Skeletal muscle cell (primary cell): ENCODE measurements at regions not wholly inside any gene's neighbourhood (a gene's known extent, or its start where the extent isn't known, plus 50 kb on each side); places are given as distances from the start of the nearest gene placed in this dataset.
"Not testable (repeated sequence)": the region's sequence is repeated elsewhere in the genome, so short reads cannot be mapped to it uniquely, and the experiment has no call there.

Experiments used
- DNase-seq: peaks from one replicate; pipeline ENCODE4 v3.0.0-alpha.2; 2010; ENCODE audit warnings: low read depth
- H3K4me3 ChIP-seq: 2 replicates; pipeline ENCODE4 v1.5.1; 2011; ENCODE audit warnings: low read depth, mild to moderate bottlenecking, control low read depth, low read length, moderate library complexity

DNA sequence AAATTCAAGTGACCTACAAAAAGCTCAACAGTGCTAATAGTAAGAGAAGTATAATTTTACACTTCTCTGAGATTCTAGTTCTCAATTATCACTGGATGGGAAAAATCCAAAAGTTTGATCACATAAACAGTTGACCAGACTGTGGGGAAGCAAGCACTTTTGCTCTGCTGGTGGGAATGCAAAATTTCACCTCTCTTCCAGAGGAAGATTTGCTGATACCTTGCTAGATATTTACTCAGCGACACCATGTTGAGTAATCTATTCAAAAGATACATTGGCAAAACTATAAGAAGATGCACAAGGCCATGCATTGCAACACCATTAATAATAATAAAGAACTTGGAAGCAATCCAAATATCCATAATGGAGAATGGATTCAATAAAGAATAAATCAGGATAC, 204.4 kb downstream of the MREG start:
- no peak overlapping the region for H3K4me3 ChIP-seq
- no peak for DNase-seq

DNA sequence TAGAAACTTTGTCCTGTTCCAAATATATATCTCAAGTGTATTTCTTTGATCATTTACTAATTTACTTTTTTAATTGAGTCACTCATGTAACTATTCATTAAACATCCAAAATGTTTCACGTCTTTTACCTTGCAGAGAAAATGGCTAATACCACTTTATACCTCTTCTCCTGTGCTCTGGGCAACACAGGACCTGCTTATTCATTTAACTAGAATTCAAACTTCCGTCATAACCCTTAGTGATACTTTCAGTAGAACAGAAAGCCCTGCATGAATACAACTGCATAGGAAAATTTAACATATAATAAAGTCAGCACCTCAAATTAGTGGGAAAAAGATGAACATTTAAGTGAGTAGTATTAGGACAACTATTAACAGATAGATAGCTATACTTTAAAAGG, 205.2 kb downstream of the MREG start:
- DNase-seq: no peak
- no peak overlapping the region for H3K4me3 ChIP-seq

DNA sequence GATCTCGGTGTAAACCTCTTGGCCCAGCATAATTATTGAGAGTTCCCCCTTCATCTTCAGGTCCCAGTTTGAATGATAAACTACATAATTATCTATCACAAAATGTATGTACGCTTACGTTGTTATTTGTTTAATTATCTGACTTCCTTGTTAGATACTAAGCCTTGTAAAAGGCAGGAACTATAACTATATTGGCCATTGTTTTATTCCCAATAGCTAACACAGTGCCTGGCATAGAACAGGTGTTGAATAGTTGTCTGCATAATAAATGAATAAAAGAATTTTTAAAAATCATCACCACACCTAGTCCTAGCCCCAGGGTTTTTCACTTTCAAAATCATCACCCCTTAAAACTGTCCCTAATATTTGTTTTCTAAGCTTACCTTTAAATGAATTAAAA, 207.9 kb downstream of the MREG start:
- DNase-seq: no peak
- H3K4me3 ChIP-seq: no peak overlapping the region

DNA sequence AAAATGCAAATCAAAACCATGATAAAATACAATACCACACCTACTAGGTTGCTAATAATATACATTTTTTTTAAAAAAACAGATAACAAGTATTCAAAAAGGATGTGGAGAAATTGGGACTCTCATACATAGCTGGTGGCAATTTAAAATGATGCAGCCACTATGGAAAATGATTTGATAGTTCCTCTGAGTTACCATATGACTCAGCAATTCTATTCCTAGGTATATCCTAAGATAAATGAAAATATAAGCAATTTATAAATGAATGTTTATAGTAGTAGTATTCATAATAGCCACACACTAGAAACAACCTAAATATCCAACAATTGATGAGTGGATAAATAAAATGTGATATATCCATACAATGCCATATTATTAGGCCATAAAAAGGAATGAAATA, 210.2 kb downstream of the MREG start:
- DNase-seq: no peak
- H3K4me3 ChIP-seq: no peak overlapping the region

DNA sequence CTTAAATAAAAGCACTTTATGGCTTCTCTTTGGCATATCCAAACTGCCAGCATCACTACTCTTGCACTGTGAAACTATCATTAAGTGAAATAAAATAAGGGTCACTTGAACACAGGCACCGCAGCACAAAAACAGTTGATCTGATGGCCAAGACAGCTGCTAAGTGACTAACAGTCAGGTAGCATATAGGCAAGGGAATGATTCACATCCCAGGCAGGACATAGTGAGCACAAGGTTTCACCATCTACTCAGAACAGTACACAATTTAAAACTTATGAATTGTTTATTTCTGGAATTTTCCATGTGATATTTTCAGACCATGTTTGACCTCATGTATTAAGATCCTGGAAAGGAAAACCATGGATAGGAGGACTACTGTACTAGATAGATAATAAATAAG, 214.2 kb downstream of the MREG start:
- no peak for DNase-seq
- no peak overlapping the region for H3K4me3 ChIP-seq

DNA sequence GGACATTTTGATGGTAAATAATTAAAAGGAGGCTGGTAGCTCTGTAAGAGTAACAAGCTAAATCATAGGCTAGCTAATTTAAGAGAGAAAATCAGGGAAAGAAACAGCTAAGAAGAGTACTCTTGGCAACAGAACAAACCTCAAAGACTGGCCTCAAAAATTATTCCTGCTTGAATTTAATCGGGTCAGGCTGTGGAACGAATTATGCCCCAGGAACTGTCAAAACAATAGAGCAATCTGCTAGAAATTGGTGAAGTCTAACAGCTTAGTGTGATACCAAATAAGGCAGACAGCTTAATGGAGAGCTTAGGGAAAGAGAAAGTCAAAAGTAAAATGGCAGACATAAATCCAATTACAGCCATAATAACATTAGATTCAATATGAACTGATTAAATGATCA, 215.7 kb downstream of the MREG start:
- no peak for DNase-seq
- H3K4me3 ChIP-seq: no peak overlapping the region

DNA sequence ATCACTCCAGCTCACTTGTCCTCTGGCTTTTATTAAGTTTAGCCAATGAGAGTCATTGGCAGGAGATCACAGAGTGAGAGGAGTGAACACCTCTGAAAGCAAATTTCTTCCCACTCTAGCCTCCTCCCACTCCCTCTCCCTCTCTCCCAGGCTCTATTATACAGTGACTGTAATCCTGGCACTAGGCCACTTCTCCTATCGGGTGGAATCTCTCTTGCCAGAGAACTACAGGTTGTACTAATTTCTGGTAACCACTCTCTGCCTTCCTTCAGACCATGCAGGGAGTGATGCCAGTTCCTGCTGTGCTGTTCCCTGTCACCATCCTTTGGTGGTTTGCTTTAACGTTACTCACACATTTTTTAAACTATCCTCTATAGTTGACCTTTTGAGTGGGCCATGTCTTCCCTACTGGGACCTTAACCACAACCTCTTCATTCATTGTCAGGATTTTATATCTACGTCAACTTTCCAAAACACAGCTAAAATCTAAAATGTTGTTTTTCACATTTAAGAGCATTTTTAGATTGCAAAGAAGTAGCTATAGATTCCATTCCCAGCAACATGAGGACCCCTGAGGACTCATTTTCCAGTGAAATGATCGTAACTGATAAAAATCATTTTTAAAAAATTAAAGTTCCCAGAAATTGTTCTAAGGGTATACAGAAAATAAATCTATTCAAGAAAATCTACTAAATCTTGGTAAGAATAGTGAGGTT, 217.1 kb downstream of the MREG start:
- H3K4me3 ChIP-seq: no peak overlapping the region
- DNase-seq: no peak

DNA sequence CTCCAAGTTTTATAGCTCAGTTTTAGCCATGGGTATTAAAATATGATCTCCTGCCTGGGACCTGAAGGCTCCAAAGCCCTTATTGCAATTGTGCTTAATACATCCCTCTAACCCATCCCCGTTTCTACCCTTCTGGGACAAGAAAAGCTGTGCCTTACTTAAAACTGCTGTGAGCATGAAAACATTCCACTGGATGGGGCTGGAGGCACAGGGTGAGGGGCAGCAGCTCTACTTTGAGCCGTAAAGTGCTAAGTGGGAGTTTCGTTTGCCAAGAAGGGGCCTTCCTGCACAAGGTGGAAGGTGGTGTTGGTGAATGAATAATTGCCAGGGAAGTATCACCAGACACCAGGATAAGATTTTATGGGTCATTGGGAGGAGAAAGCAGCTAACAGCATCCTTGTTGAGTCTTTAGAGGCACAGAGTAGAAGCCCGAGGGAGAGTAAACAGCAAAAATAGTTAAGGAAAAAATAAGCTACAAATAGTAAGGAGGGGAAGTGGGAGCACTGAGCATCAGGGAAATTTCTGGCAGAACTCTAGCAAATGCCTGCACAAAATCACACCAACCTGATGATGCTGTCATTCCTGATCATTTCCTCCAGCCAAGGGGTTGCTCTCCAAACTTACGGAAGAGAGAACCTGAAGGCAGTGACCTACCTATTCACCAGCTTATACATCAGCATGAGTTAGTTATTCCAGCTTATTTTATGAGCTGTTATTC, 218.4 kb downstream of the MREG start:
- no peak overlapping the region for H3K4me3 ChIP-seq
- no peak for DNase-seq

DNA sequence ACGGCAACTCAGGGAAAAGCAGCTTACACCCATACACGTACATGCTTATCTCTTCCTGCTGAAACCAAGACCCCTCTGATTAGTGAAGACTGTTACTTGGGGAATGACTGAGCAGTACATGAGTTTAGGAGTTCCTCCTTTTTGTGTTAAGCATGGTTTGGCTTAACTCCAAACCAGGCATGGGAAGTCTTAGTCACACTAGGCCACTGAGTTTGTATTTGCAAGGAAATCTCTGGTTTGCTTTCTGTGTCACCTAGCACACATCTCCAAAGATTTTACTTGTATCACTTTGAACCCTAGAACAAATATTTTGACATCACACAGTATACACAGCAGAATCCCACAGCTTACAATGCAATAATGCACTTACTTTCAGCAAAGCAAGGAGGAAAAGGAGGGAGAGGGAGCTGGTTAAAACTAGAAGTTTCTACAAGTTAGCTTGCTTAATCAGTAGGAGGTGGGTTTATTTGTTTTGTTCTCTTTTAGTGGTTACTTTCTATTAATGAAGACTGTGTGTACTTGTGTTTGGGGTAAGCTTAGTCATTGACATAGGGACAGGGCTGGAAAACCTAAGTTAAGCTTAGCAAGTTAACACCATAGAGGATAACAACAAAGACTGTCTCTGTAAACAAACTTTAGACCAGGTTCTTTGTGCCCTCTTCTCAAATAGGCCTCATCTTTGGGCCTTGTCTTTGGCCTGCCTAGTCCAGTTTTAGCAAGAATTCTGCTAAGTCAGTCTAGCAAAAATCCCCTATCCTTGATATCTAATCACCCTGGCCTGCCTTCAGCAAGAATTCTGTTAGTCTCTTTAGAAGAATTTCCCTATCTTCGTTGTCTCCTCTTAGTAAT, 219.4 kb downstream of the MREG start:
- no peak overlapping the region for H3K4me3 ChIP-seq
- DNase-seq: peak; percentile 92

DNA sequence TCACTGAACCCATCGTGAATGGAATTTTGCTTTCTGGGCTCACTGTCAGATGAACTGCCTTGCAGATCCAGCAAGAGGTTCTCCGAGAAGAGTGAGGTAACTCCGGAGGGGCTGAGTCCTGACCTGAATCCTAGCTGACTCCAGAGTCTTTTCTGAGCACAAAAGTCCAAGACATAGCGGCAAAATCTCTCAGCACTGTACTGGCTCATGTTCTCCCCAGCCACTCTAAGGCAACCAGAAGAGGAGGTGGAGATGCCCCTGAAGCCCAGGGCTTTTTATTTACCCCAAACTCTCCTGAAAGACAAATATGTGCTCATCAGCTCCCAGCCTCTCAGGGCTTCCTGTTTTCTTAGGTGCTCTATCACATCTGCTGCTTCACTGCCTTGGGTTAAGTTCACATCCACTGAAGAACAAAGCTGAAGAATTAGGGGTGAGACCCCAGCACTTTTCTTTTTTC, 221.8 kb downstream of the MREG start:
- DNase-seq: no peak
- H3K4me3 ChIP-seq: no peak overlapping the region

DNA sequence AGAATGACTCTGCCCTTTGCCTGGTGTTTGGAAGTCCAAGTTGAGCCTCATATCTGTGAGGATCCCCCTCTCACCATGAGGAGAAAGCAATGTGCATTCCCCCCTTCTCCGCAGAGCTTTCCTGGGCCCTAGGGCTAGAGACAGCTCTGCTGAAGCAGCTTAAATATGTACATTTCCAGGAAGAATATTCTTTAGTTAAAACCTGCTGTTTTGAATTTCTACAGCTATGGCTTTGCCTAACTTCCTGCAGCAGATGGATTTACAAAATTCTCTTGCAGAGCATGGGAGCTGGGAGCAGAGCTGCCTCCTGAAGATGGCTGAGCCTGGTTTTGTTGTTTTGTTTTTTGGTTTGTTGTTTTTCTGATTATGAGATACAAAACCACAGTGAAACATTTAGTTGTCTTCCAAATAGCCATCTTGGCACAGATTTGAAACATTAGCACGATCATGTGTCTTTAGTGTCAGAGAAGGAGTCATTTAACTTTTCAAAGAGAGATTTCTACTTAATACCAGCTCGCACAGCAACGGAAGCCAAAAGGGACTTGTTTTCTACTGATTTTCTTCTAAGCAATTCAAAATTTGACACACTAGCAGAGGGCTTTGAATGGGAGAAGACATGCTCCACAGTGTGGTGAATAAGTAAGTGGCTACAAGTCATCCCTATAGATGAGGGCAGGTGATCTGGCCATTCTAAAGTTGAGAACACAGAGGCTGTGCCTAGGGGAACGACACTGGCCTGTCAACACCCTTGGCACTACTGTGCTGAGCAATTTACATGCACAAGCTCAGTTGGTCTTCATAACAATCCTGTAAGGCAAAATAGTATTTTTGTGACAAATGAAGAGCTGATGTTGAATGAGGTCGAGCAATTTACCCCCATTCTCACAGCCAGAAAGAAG, 222.6 kb downstream of the MREG start:
- no peak for DNase-seq
- H3K4me3 ChIP-seq: no peak overlapping the region

DNA sequence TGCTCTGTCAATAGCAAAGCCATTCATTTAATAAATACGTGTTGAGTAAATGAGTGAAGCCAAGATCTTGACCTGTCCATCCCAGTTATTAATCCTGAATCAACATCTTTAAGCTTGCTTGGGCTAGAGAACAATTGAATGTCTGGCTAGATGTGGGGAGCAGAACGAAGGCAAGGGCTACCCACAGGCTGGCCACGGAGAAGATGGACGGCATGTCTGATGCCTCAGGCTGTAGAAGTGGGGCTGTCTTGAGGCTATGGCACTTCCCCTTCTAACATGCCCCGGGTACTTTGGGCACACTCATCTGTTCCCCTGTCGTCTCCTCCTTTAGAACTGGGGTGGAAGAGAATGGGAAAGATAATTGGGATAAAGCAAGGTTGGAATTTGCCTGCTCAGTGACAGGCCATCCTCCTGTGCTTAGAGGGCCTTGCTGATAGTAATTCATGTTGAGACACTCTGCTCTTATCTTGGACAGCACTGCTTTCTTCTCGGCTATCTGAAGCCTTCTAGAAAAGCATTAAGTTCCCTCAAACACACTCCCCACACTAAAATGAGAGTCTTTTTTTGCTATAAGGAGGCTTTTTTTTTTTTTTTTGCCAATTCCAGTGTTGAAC, 225.7 kb downstream of the MREG start:
- H3K4me3 ChIP-seq: no peak overlapping the region
- DNase-seq: no peak

DNA sequence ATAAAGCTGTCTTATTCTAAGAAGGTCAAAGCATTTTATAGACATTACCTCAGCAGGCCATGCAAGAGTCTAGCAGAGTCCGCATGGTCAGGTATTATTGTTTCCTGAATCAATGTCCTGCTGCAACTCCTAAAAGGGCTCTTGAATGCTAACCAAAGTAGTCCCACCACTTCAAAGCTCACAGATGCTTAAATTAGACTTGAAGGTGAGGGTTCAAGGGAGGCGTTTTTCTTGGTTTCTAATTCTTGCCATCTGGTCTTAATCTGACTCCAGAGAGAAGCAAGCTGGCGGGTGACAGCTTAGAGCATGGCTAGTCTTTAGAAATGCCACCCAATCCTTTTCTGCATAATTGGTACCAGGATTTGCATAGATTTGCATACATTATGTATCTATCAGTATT, 226.3 kb downstream of the MREG start:
- no peak for DNase-seq
- H3K4me3 ChIP-seq: no peak overlapping the region

DNA sequence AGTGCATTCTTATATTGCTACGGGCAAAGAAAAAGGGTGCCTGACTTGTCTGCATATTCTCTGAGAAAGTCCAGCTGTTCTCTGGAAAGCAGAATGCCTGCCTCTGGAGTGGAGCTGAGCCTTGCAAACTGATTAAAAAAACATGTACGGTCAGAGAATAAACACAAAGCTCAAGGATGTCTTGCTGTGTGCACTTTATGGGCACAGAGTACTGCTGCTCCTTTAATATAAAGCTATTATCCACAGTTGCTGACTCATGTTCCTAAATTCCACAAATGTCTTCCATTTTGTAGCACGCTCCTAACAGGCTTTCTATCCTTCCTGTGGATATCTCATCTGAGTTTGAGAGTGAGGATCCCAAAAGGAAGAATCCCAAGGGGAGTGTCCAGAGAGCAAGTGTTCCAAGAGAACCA, 229.0 kb downstream of the MREG start:
- DNase-seq: peak; percentile 57
- H3K4me3 ChIP-seq: no peak overlapping the region

DNA sequence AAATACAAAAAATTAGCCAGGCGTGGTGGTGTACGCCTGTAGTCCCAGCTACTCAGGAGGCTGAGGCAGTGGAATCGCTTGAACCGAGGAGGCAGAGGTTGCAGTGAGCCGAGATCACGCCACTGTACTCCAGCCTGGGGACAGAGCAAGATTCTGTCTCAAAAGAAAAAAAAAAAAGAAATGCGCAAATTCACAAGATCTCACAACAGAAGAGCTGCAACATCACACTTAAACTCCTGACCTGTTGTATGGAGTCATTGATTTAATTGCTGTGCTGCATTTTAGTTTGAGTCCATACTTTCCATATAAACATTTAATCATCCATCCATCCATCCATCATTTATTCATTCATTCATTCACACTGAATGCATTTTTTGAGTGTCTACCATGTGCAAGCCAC, 229.7 kb downstream of the MREG start:
- DNase-seq: not testable (repeated sequence)

DNA sequence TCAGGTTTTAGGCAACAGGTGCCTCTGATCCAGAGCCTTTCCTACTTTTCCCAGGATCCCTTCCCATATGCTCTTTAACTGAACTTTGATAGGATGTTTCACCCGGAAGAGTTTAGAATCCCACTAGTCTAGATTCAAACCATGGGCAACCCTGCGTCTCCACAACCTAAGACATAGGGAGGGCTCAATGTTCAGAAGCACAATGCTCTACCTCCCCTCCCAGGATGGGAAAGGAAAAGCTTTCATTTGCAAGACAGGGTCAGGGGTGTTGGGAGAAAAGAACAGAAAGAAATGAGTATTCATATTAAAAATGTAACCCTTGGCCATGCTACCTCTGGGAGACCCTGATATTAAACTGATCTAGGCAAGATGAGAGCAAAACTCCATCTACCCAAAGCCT, 230.4 kb downstream of the MREG start:
- no peak overlapping the region for H3K4me3 ChIP-seq
- no peak for DNase-seq

More for the DNA sequence above, 229.7 kb downstream of the MREG start:
- not testable (repeated sequence) for H3K4me3 ChIP-seq

DNA sequence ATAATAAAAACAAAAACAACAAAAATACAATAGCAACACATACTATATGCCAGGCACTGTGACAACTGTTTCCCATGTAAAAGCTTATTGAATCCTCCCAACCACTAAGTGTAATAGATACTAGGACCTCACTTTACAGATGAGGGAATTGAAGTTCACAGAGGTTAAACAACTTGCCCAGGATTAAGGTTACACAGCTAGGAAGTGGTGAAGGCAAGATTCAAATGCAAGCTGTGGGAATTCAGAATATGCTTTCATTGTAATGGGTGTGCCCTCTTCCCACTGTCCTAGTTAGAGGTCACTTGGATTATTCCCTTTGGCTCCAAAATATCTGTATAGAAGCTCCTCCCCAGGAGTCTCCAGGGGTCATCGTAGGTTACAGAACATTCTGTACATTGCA, 231.1 kb downstream of the MREG start:
- H3K4me3 ChIP-seq: no peak overlapping the region
- no peak for DNase-seq

DNA sequence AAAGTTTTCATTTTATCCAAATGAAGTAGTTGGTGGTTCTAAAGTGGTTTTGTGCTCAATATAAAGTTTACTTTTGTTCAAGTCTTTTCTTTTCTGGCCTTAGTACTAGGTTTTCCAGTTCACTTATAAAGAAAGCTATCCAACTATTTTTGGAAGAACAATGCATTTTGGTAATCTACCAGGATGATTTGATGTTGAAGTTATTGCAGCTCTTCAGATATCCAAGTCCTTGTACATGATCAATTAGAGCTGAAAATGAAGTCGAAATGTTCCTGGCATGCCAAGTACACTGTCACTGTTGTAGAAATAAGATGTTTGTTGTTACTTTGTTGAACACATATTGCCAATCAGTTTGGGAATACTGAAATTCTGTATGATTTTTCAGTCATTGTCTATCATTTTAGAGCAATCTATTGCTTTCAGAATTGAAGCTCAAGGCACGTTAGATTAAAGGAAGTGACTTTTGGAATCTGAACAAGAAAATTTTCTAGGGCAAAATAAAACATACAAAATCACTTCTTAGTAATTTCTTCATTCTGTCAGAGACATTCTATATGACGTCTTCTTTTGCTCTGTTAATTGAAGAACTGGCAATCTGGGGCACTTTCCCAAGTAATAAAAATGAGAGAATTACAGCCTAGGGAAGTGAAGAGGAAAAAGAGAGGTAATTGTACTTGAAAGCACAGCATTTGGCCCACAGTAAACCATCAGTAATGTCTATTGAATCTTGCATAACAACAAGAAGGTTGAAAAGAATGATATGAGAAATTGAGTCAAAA, 232.3 kb downstream of the MREG start:
- no peak for DNase-seq
- H3K4me3 ChIP-seq: no peak overlapping the region
